Lower leg skin (tissue), 4 donors: ENCODE measurements at regions not wholly inside any gene's neighbourhood (a gene's known extent, or its start where the extent isn't known, plus 50 kb on each side); places are given as distances from the start of the nearest gene placed in this dataset.
A peak's percentile ranks its signal among the peaks of the same experiment; 100 is the strongest.
"Not testable (repeated sequence)": the region's sequence is repeated elsewhere in the genome, so short reads cannot be mapped to it uniquely, and the experiment has no call there.

Experiments
- DNase-seq, 2 donors: peaks; one replicate each; pipeline ENCODE4 v3.0.0-alpha.2; 2019; ENCODE audit warnings: low spot score in 2 of 2
- H3K4me3 ChIP-seq: fragments of 200-600 bp; sonication (generic); 2 replicates; pipeline ENCODE4 v1.5.1; 2017; ENCODE audit warnings: mild to moderate bottlenecking, low read depth; ENCODE audit not compliant: poor library complexity, severe bottlenecking
- CTCF ChIP-seq, 3 donors: fragments of 450-650 bp; IDR thresholded peaks; one replicate each; pipeline ENCODE4 v1.5.1; 2016; ENCODE audit warnings: antibody characterized with exemption in 3 of 3, mild to moderate bottlenecking in 3 of 3, moderate library complexity in 2 of 3
- POLR2A ChIP-seq, 2 donors: fragments of 450-650 bp; IDR thresholded peaks; one replicate each; pipeline ENCODE4 v1.6.1; 2016 to 2017; ENCODE audit warnings: antibody characterized with exemption in 2 of 2, mild to moderate bottlenecking in 1 of 2, moderate library complexity in 1 of 2
- WGBS, 2 donors: methylation state at CpG; one replicate each; pipeline ENCODE4 v1.1.5; 2018; 5-methylcytosine and 5-hydroxymethylcytosine counted together
- intact Hi-C: fragments of 100-400 bp; cut with DNase I; formaldehyde crosslinking; loops from one replicate; pipeline ENCODE4 v1.15.0; 2023; ENCODE audit warnings: low total_unique reads

- TF ChIP-seq POLR2A (IDR thresholded peaks at IDR 0.05) (no peak), CTCF (IDR thresholded peaks at IDR 0.05) (no peak)
- H3K4me3 ChIP-seq, result no peak overlapping the region
- WGBS, 2 donors, result 61 to 71% methylated on average over 6 of the region's 6 CpGs
- DNase-seq, result no peak
- intact Hi-C loops, result no loop called here
These were observed 100.7 kb downstream of the SLC16A1 start for GRCh38 chr1:112855152-112855828.

- DNase-seq, H3K4me3 ChIP-seq, intact Hi-C loops: not testable (repeated sequence)
- WGBS, 2 donors, result 30 to 72% methylated on average over 19 to 23 of the region's 45 CpGs
These were observed 101.5 kb downstream of the SLC16A1 start for GRCh38 chr1:112854368-112854984.

- intact Hi-C loops, DNase-seq, H3K4me3 ChIP-seq: not testable (repeated sequence)
- 93 to 97% methylated on average over 8 of the region's 8 CpGs for WGBS, 2 donors
These were observed 102.1 kb downstream of the SLC16A1 start for GRCh38 chr1:112853915-112854314.

- H3K4me3 ChIP-seq, result no peak overlapping the region
- DNase-seq, result no peak
- TF ChIP-seq POLR2A (IDR thresholded peaks at IDR 0.05), result no peak
- TF ChIP-seq CTCF (IDR thresholded peaks at IDR 0.05), result no peak
- WGBS, 2 donors, result 92 to 96% methylated on average over 2 of the region's 2 CpGs
- intact Hi-C loops, result no loop called here
These were observed 103.1 kb downstream of the SLC16A1 start for GRCh38 chr1:112852934-112853333.

GRCh38 chr1:112852276-112852675 is 103.7 kb downstream of the SLC16A1 start:
- intact Hi-C loops, result no loop called here
- WGBS, 2 donors, result 74 to 78% methylated on average over 10 of the region's 10 CpGs

GRCh38 chr1:112850034-112850757 is 105.8 kb downstream of the SLC16A1 start:
- WGBS, 2 donors, result 34 to 35% methylated on average over 40 of the region's 40 CpGs
- intact Hi-C loops, result no loop called here
- TF ChIP-seq POLR2A (IDR thresholded peaks at IDR 0.05) (no peak), CTCF (IDR thresholded peaks at IDR 0.05) (no peak)
- peak overlapping the region; percentile 8 for H3K4me3 ChIP-seq
- DNase-seq, result peak in 1 of 2 donors; percentile 80

More at GRCh38 chr1:112852276-112852675, 103.7 kb downstream of the SLC16A1 start:
- H3K4me3 ChIP-seq, result no peak overlapping the region
- DNase-seq, result peak in 1 of 2 donors; percentile 21
- TF ChIP-seq CTCF (IDR thresholded peaks at IDR 0.05), result no peak
- no peak for TF ChIP-seq POLR2A (IDR thresholded peaks at IDR 0.05)
